HCT116 (cell line): ENCODE measurements at regions not wholly inside any gene's neighbourhood (a gene's known extent, or its start where the extent isn't known, plus 50 kb on each side); places are given as distances from the start of the nearest gene placed in this dataset.
A peak's percentile ranks its signal among the peaks of the same experiment; 100 is the strongest.

Source experiments
- ATAC-seq: fragments of 200-7000 bp; cut with Tn5 transposase; 2 replicates; pipeline ENCODE4 v1.9.1; 2020; ENCODE audit warnings: mild to moderate bottlenecking, moderate library complexity
- BruUV-seq: library from RNA; stranded (reverse); fragments of 400-500 nt; replicated peaks from 2 replicates; lab custom pipeline; 2021; lab: Mats Ljungman, UMichigan
- CTCF ChIA-PET: fragments of 300-600 bp; sonication (Branson Sonifier 250); formaldehyde crosslinking; loops from one replicate; lab custom pipeline; 2021; ENCODE audit warnings: antibody characterized with exemption; lab: Charles Lee
- POLR2A ChIA-PET: fragments of 300-600, 350-600 bp; sonication (Branson Sonifier 250); formaldehyde crosslinking; loops from one replicate; lab custom pipeline; 2021; ENCODE audit warnings: antibody characterized with exemption; lab: Charles Lee
- RAD21 ChIA-PET, 2 experiments: fragments of 300-600 bp; sonication (Branson Sonifier 250); formaldehyde crosslinking; loops; one replicate each; lab custom pipeline; 2023; ENCODE audit warnings: low total read pairs in 2 of 2; ENCODE audit not compliant: uncharacterized antibody in 2 of 2, unreplicated experiment in 2 of 2, low non-redundant PET in 1 of 2; lab: Charles Lee
- DNase-seq: peaks from one replicate; pipeline ENCODE4 v3.0.0-alpha.2; 2010; ENCODE audit warnings: low read depth, low spot score
- H2AFZ ChIP-seq: fragments of 200-600 bp; shearing (Covaris generic), sonication (generic); 2 replicates; pipeline ENCODE4 v1.6.1; 2017; ENCODE audit warnings: low read depth, mixed run types, mixed read lengths, antibody characterized with exemption, low read length; ENCODE audit not compliant: poor library complexity, severe bottlenecking
- H3K27ac ChIP-seq: 2 replicates; pipeline ENCODE4 v1.5.1; 2012; ENCODE audit warnings: low read depth, low read length
- H3K27me3 ChIP-seq: fragments of 200-600 bp; sonication (generic); 2 replicates; pipeline ENCODE4 v1.6.1; 2016; ENCODE audit warnings: mixed run types, low read length, mixed read lengths; ENCODE audit not compliant: insufficient read depth
- H3K36me3 ChIP-seq, 2 experiments: fragments of 200-500 bp in 1 of 2; fragments of 200-600 bp in 1 of 2; sonication (Bioruptor generic) in 1 of 2; sonication (generic) in 1 of 2; 2 replicates each; pipeline versions ENCODE4 v1.5.1 to v1.6.1; 2014 to 2016; ENCODE audit warnings: low read length in 2 of 2, inconsistent platforms in 1 of 2, mixed read lengths in 1 of 2, mixed run types in 1 of 2; ENCODE audit not compliant: insufficient read depth in 2 of 2, control insufficient read depth in 1 of 2
- H3K4me1 ChIP-seq, 2 experiments: fragments of 200-600 bp in 1 of 2; sonication (generic) in 1 of 2; 2 replicates each; pipeline versions ENCODE4 v1.5.1 to v1.6.1; 2012 to 2017; ENCODE audit warnings: low read length in 2 of 2, inconsistent platforms in 1 of 2, mild to moderate bottlenecking in 1 of 2, mixed read lengths in 1 of 2, mixed run types in 1 of 2, moderate library complexity in 1 of 2; ENCODE audit not compliant: insufficient read depth in 2 of 2, control insufficient read depth in 1 of 2
- H3K4me2 ChIP-seq: fragments of 200-600 bp; sonication (generic); 2 replicates; pipeline ENCODE4 v1.6.1; 2017; ENCODE audit warnings: mixed run types, low read length, mixed read lengths
- H3K4me3 ChIP-seq, 2 experiments: fragments of 200-600 bp in 1 of 2; sonication (generic) in 1 of 2; replicated peaks in 1 of 2; 2 replicates each; pipeline ENCODE4 v1.5.1; 2011 to 2016; ENCODE audit warnings: low read length in 2 of 2, control low read depth in 1 of 2, low read depth in 1 of 2, mild to moderate bottlenecking in 1 of 2, mixed read lengths in 1 of 2, mixed run types in 1 of 2
- H3K79me2 ChIP-seq: fragments of 200-600 bp; sonication (generic); 2 replicates; pipeline ENCODE4 v1.6.1; 2017; ENCODE audit warnings: mild to moderate bottlenecking, mixed run types, low read length, moderate library complexity, mixed read lengths; ENCODE audit not compliant: insufficient read depth
- H3K9ac ChIP-seq: fragments of 200-600 bp; sonication (generic); 2 replicates; pipeline ENCODE4 v1.6.1; 2016; ENCODE audit warnings: low read length, mixed read lengths
- H3K9me2 ChIP-seq: fragments of 200-600 bp; sonication (generic), shearing (Covaris generic); 2 replicates; pipeline ENCODE4 v1.6.1; 2017; ENCODE audit warnings: mixed run types, mild to moderate bottlenecking, moderate library complexity; ENCODE audit not compliant: insufficient read depth
- H3K9me3 ChIP-seq, 2 experiments: fragments of 200-500 bp in 1 of 2; fragments of 200-600 bp in 1 of 2; sonication (Bioruptor generic) in 1 of 2; sonication (generic) in 1 of 2; 2 replicates each; pipeline ENCODE4 v1.6.1; 2014 to 2017; ENCODE audit warnings: low read length in 2 of 2, mixed read lengths in 2 of 2, inconsistent platforms in 1 of 2, low read depth in 1 of 2, mild to moderate bottlenecking in 1 of 2, mixed run types in 1 of 2, moderate library complexity in 1 of 2; ENCODE audit not compliant: control insufficient read depth in 1 of 2, insufficient read depth in 1 of 2
- H4K20me1 ChIP-seq: fragments of 200-600 bp; sonication (generic), shearing (Covaris generic); 2 replicates; pipeline ENCODE4 v1.6.1; 2017; ENCODE audit warnings: mixed run types, mild to moderate bottlenecking, moderate library complexity; ENCODE audit not compliant: insufficient read depth
- CTCF ChIP-seq, 3 experiments: fragments of 200-600 bp in 1 of 3; sonication (generic) in 1 of 3; IDR thresholded peaks in 2 of 3; conservative IDR thresholded peaks in 1 of 3; 2 replicates each; pipeline ENCODE4 v1.5.1; 2012 to 2017; ENCODE audit warnings: low read depth in 2 of 3, low read length in 2 of 3, antibody characterized with exemption in 1 of 3, borderline replicate concordance in 1 of 3, control low read depth in 1 of 3, mild to moderate bottlenecking in 1 of 3, mixed read lengths in 1 of 3, mixed run types in 1 of 3, moderate library complexity in 1 of 3; ENCODE audit not compliant: insufficient read depth in 1 of 3
- EGR1 ChIP-seq: IDR thresholded peaks from 2 replicates; pipeline ENCODE4 v1.6.1; 2012; ENCODE audit warnings: low read depth
- ELF1 ChIP-seq: IDR thresholded peaks from 2 replicates; pipeline ENCODE4 v1.6.1; 2012; ENCODE audit warnings: low read depth, borderline replicate concordance
- EZH2phosphoT487 ChIP-seq: fragments of 200-600 bp; IDR thresholded peaks from 2 replicates; pipeline ENCODE4 v1.6.1; 2018; ENCODE audit warnings: antibody characterized with exemption, borderline replicate concordance
- FOSL1 ChIP-seq: IDR thresholded peaks from 2 replicates; pipeline ENCODE4 v1.6.1; 2012; ENCODE audit warnings: low read depth
- JUND ChIP-seq: IDR thresholded peaks from 2 replicates; pipeline ENCODE4 v1.6.1; 2012
- MAX ChIP-seq: IDR thresholded peaks from 2 replicates; pipeline ENCODE4 v1.6.1; 2012
- POLR2AphosphoS5 ChIP-seq: IDR thresholded peaks from 2 replicates; pipeline ENCODE4 v1.6.1; 2011; ENCODE audit warnings: mild to moderate bottlenecking, low read depth, low read length, moderate library complexity
- RAD21 ChIP-seq: IDR thresholded peaks from 2 replicates; pipeline ENCODE4 v1.6.1; 2012; ENCODE audit warnings: low read depth, mild to moderate bottlenecking
- SP1 ChIP-seq: IDR thresholded peaks from 2 replicates; pipeline ENCODE4 v1.6.1; 2012; ENCODE audit warnings: low read depth
- SRF ChIP-seq: IDR thresholded peaks from 2 replicates; pipeline ENCODE4 v1.6.1; 2012; ENCODE audit warnings: low read depth
- TCF7L2 ChIP-seq: IDR thresholded peaks from 2 replicates; pipeline ENCODE4 v1.7.0; 2011; ENCODE audit warnings: borderline replicate concordance, inconsistent platforms; ENCODE audit not compliant: insufficient read depth, insufficient read length; ENCODE audit errors: extremely low read depth
- YY1 ChIP-seq: IDR thresholded peaks from 2 replicates; pipeline ENCODE4 v1.6.1; 2011; ENCODE audit warnings: low read length, low read depth, moderate library complexity, mild to moderate bottlenecking; ENCODE audit not compliant: insufficient replicate concordance; ENCODE audit errors: extremely low read depth
- ZBTB33 ChIP-seq: IDR thresholded peaks from 2 replicates; pipeline ENCODE4 v1.6.1; 2011; ENCODE audit warnings: mild to moderate bottlenecking, low read length, moderate library complexity; ENCODE audit not compliant: insufficient replicate concordance; ENCODE audit errors: extremely low read depth
- ZFX ChIP-seq: fragments of 450-650 bp; IDR thresholded peaks from 2 replicates; pipeline ENCODE4 v1.6.1; 2017
- intact Hi-C: fragments of 100-400 bp; cut with micrococcal nuclease; formaldehyde crosslinking; loops from 2 replicates; pipeline ENCODE4 v1.10.0; 2022

GRCh38 chr3:194988495-194989165, 282.3 kb downstream of the XXYLT1 start:
- RAD21 ChIA-PET, result interaction anchor here in 1 of 2 experiments (0.7 kb wide), 1 partner anchor 306 kb away, joined by 3 read pairs; no protein-coding TSS in a partner anchor
- Histone ChIP-seq H3K27ac (no peak overlapping the region), H3K9ac (no peak overlapping the region), H3K9me3 (no peaks in the 10 kb centered on the region), H3K36me3 (no peaks in the 10 kb centered on the region), H3K9me2 (no peaks in the 10 kb centered on the region), H3K79me2 (no peaks in the 10 kb centered on the region), H4K20me1 (no peaks in the 10 kb centered on the region), H3K4me2 (no peak overlapping the region), H3K4me1 (peaks cover 3 to 23% of the 10 kb centered on the region in 2 experiments; a peak in 2 of 4 replicates), H3K4me3 (no peak overlapping the region), H3K27me3 (no peaks in the 10 kb centered on the region), H2AFZ (peak overlapping the region; percentile 22)
- peak; percentile 55 for ATAC-seq
- POLR2A ChIA-PET, result interaction anchor here (1.0 kb wide), 1 partner anchor 14 kb away, joined by 3 read pairs; no protein-coding TSS in a partner anchor
- no TSS peak for BruUV-seq
- no peak for DNase-seq
- CTCF ChIA-PET, result interaction anchor here (1.1 kb wide), 1 partner anchor 306 kb away, joined by 3 read pairs; no protein-coding TSS in a partner anchor
- intact Hi-C loops, result no loop called here
- 0 out of 6 replicates have a peak, but pooled peaks of 2 of the 3 experiments have one; percentile 6 to 8 for TF ChIP-seq CTCF (IDR thresholded peaks at IDR 0.05 in 2 of 3, conservative IDR thresholded peaks at IDR 0.05 in 1 of 3; ENCODE audit: borderline replicate concordance in 1 of 3, insufficient read depth in 1 of 3, low read depth in 2 of 3, low read length in 2 of 3)
- no peak for TF ChIP-seq JUND
- no peak for TF ChIP-seq FOSL1
- TF ChIP-seq RAD21, result peak; percentile 38

- Histone ChIP-seq H3K4me1 (peaks cover 3 to 23% of the 10 kb centered on the region in 2 experiments; a peak in 2 of 4 replicates), H3K4me2 (no peak overlapping the region), H3K4me3 (no peak overlapping the region), H2AFZ (no peak overlapping the region), H3K36me3 (no peaks in the 10 kb centered on the region), H3K79me2 (no peaks in the 10 kb centered on the region), H3K9me2 (no peaks in the 10 kb centered on the region), H4K20me1 (no peaks in the 10 kb centered on the region), H3K27me3 (no peaks in the 10 kb centered on the region), H3K9ac (no peak overlapping the region), H3K9me3 (no peaks in the 10 kb centered on the region), H3K27ac (no peak overlapping the region)
- intact Hi-C loops, result no loop called here
- POLR2A ChIA-PET, result no interaction called here
- no peak for DNase-seq
- no peak for ATAC-seq
- RAD21 ChIA-PET, result no interaction called here
- CTCF ChIA-PET, result no interaction called here
- no TSS peak for BruUV-seq
- TF ChIP-seq YY1 (no peak), ZFX (no peak), TCF7L2 (no peak), POLR2AphosphoS5 (no peak), EZH2phosphoT487 (no peak), ELF1 (no peak), MAX (no peak), SP1 (no peak), ZBTB33 (no peak), SRF (no peak), EGR1 (no peak)
Measured at GRCh38 chr3:194989241-194989640, 281.7 kb downstream of the XXYLT1 start.
